ENCODE measurements at regions not wholly inside any gene's neighbourhood (a gene's known extent, or its start where the extent isn't known, plus 50 kb on each side); places are given as distances from the start of the nearest gene placed in this dataset.
A peak's percentile ranks its signal among the peaks of the same experiment; 100 is the strongest.

DNA sequence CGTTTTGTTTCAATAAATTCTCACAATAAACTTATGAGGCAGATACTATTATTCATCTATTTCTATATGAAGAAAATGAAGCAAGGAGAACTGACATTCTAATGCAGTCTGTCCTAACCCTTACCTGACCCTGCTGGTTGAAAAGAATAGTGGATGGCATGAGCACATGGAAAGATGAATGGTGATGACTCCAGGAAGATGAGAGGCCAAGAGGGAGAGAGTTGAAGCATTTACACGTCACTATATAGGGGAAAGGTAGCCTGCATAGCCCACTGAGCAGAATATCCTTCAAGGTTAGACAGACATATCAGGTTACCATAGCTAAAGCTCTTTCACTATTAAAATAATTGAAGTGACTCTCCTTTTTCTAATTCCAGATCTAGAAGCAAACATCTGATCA, 163.9 kb upstream of the CDK1 start:
- H3K9me3 ChIP-seq (replicated peaks in 1 of 11) = no peaks in the 10 kb centered on the region
- 0 out of 20 replicates have a peak, but pooled peaks cover 0 to 5% (median 0%) of the 10 kb centered on the region in 10 experiments for H3K4me1 ChIP-seq
- no peak overlapping the region for H3K4me2 ChIP-seq
- TF ChIP-seq Cebpa-rat (IDR thresholded peaks at IDR 0.05) = no peak
- no peaks in the 10 kb centered on the region for H3K36me3 ChIP-seq
- H4K20me1 ChIP-seq = no peaks in the 10 kb centered on the region
- no peak overlapping the region for H3K27ac ChIP-seq
- no peak overlapping the region for H3K4me3 ChIP-seq
- no peaks in the 10 kb centered on the region for H3K27me3 ChIP-seq
- H3K9ac ChIP-seq = no peak overlapping the region

DNA sequence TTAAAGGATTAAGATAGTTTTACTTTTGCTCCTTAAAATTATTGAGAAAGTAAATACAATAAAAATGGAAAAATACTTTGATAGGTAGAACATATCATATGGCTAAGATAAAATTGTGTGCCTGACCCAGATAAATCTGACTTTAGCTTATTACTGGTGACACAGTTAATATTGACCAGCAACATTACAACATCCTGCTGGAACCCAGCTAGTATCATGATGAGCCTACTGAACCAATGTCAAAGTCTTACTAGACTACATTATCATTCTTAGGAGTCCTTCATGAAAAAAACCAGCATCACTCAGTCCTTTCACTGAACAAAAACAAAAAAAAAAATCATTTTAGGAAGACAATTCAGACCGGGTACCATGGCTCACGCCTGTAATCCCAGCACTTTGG, 164.8 kb upstream of the CDK1 start:
- H3K9ac ChIP-seq = no peak overlapping the region
- H3K4me2 ChIP-seq = no peak overlapping the region
- no peaks in the 10 kb centered on the region for H3K27me3 ChIP-seq
- TF ChIP-seq Cebpa-rat (IDR thresholded peaks at IDR 0.05) = no peak
- no peaks in the 10 kb centered on the region for H3K36me3 ChIP-seq
- no peak overlapping the region for H3K27ac ChIP-seq
- no peaks in the 10 kb centered on the region for H3K9me3 ChIP-seq (replicated peaks in 1 of 11)
- 0 out of 20 replicates have a peak, but pooled peaks cover 0 to 5% (median 0%) of the 10 kb centered on the region in 10 experiments for H3K4me1 ChIP-seq
- H4K20me1 ChIP-seq = no peaks in the 10 kb centered on the region
- H3K4me3 ChIP-seq = no peak overlapping the region

GRCh38 chr10:60611291-60611747, 167.0 kb upstream of the CDK1 start:
- H3K4me1 ChIP-seq = 0 out of 20 replicates have a peak, but pooled peaks cover 0 to 5% (median 0%) of the 10 kb centered on the region in 10 experiments
- H3K27me3 ChIP-seq = no peaks in the 10 kb centered on the region
- H3K4me2 ChIP-seq = no peak overlapping the region
- no peak overlapping the region for H3K27ac ChIP-seq
- no peaks in the 10 kb centered on the region for H3K9me3 ChIP-seq (replicated peaks in 1 of 11)
- H4K20me1 ChIP-seq = no peaks in the 10 kb centered on the region
- H3K4me3 ChIP-seq = no peak overlapping the region
- no peak for TF ChIP-seq Cebpa-rat (IDR thresholded peaks at IDR 0.05)
- H3K9ac ChIP-seq = no peak overlapping the region
- H3K36me3 ChIP-seq = no peaks in the 10 kb centered on the region

- Histone ChIP-seq H3K4me3 (no peak overlapping the region), H3K9me3 (replicated peaks in 1 of 11) (no peaks in the 10 kb centered on the region), H3K27me3 (no peaks in the 10 kb centered on the region), H3K27ac (peak overlapping the region in 2 of 11 experiments; percentile 7 to 28; a peak in 1 of 22 replicates), H4K20me1 (no peaks in the 10 kb centered on the region), H3K9ac (no peak overlapping the region), H3K4me2 (no peak overlapping the region), H3K4me1 (no peaks in the 10 kb centered on the region), H3K36me3 (no peaks in the 10 kb centered on the region)
- TF ChIP-seq Cebpa-rat (IDR thresholded peaks at IDR 0.05) = no peak
Observed at GRCh38 chr10:60607372-60607771, 170.9 kb upstream of the CDK1 start.

DNA sequence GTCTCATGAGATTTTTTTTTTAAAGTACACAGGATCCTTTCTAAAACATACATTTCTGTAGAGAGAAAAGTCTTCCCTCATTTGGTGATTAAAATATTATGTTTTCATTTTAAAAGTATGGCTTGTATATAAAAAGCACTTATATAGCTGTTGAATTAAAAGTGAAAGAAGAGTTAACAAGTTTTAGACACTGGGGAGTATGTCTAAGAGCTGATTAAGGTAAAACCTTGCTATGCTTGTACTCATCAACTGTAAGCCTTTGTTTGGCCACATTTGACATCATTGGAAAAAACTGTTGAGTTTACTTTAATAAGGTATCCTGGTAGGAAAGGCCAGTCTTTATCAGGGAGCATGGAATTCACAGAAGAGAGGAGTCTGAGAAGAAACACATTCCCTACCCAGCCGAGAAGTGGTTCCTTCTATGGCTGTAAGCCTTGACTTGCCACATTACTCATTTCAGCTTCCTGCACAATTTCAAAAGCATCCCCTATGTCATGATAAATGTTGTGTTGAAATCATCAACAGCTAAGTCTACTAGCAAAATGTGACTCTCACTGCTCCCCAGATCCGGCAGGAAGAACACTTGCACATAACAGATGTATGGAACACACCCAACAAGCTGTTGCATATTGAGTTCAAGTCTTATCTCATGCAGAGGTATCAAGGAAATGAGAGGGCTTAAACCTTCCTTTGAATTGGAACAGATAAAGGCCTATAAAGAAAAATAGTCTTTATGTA, 171.8 kb upstream of the CDK1 start:
- Histone ChIP-seq H3K9ac (no peak overlapping the region), H3K4me2 (peak overlapping the region in 1 of 11 experiments; percentile 6; a peak in 1 of 22 replicates), H3K27ac (peak overlapping the region in 2 of 11 experiments; percentile 7 to 39; a peak in 1 of 22 replicates), H4K20me1 (no peaks in the 10 kb centered on the region), H3K27me3 (no peaks in the 10 kb centered on the region), H3K9me3 (replicated peaks in 1 of 11) (no peaks in the 10 kb centered on the region), H3K4me3 (no peak overlapping the region), H3K36me3 (no peaks in the 10 kb centered on the region), H3K4me1 (no peaks in the 10 kb centered on the region)
- no peak for TF ChIP-seq Cebpa-rat (IDR thresholded peaks at IDR 0.05)

GRCh38 chr10:60605476-60605875, 172.8 kb upstream of the CDK1 start:
- TF ChIP-seq Cebpa-rat (IDR thresholded peaks at IDR 0.05) = no peak
- no peak overlapping the region for H3K4me2 ChIP-seq
- no peak overlapping the region for H3K27ac ChIP-seq
- no peaks in the 10 kb centered on the region for H3K27me3 ChIP-seq
- H3K9me3 ChIP-seq (replicated peaks in 1 of 11) = no peaks in the 10 kb centered on the region
- H3K4me1 ChIP-seq = no peaks in the 10 kb centered on the region
- H3K9ac ChIP-seq = no peak overlapping the region
- no peaks in the 10 kb centered on the region for H3K36me3 ChIP-seq
- H3K4me3 ChIP-seq = no peak overlapping the region
- H4K20me1 ChIP-seq = no peaks in the 10 kb centered on the region

DNA sequence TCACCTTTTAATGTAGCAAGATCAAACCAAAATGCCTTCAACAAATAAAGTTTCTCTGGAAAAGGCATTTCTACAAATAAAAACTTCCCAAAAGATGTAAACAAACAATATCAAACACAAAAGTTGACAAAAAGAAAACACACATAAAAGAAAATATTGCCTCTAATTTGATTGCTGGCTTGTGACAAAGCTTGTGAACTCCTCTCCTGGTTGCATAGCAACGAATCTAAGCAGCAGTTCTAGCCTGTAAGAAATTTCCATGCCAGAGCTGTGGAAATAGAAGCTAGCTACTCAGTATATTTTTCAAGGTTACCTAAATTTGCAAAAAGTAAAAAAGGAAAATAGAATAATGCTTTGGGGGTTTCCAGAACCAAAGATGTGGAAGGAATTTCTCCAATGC, 173.9 kb upstream of the CDK1 start:
- Histone ChIP-seq H4K20me1 (no peaks in the 10 kb centered on the region), H3K27me3 (no peaks in the 10 kb centered on the region), H3K4me3 (no peak overlapping the region), H3K27ac (no peak overlapping the region), H3K9me3 (replicated peaks in 1 of 11) (no peaks in the 10 kb centered on the region), H3K4me1 (no peaks in the 10 kb centered on the region), H3K36me3 (no peaks in the 10 kb centered on the region), H3K9ac (no peak overlapping the region), H3K4me2 (no peak overlapping the region)
- no peak for TF ChIP-seq Cebpa-rat (IDR thresholded peaks at IDR 0.05)

- no peaks in the 10 kb centered on the region for H4K20me1 ChIP-seq
- H3K9ac ChIP-seq = no peak overlapping the region
- no peak for TF ChIP-seq Cebpa-rat (IDR thresholded peaks at IDR 0.05)
- no peaks in the 10 kb centered on the region for H3K36me3 ChIP-seq
- H3K27me3 ChIP-seq = no peaks in the 10 kb centered on the region
- H3K9me3 ChIP-seq (replicated peaks in 1 of 11) = no peaks in the 10 kb centered on the region
- no peaks in the 10 kb centered on the region for H3K4me1 ChIP-seq
- H3K4me2 ChIP-seq = no peak overlapping the region
- H3K4me3 ChIP-seq = no peak overlapping the region
- no peak overlapping the region for H3K27ac ChIP-seq
Observed at GRCh38 chr10:60597513-60597912, 180.8 kb upstream of the CDK1 start.

- H3K27ac ChIP-seq = no peak overlapping the region
- H4K20me1 ChIP-seq = no peaks in the 10 kb centered on the region
- no peak for TF ChIP-seq Cebpa-rat (IDR thresholded peaks at IDR 0.05)
- no peaks in the 10 kb centered on the region for H3K9me3 ChIP-seq (replicated peaks in 1 of 11)
- H3K4me1 ChIP-seq = no peaks in the 10 kb centered on the region
- H3K36me3 ChIP-seq = no peaks in the 10 kb centered on the region
- H3K9ac ChIP-seq = no peak overlapping the region
- no peaks in the 10 kb centered on the region for H3K27me3 ChIP-seq
- no peak overlapping the region for H3K4me3 ChIP-seq
- no peak overlapping the region for H3K4me2 ChIP-seq
Observed at GRCh38 chr10:60595852-60596251, 182.4 kb upstream of the CDK1 start.

DNA sequence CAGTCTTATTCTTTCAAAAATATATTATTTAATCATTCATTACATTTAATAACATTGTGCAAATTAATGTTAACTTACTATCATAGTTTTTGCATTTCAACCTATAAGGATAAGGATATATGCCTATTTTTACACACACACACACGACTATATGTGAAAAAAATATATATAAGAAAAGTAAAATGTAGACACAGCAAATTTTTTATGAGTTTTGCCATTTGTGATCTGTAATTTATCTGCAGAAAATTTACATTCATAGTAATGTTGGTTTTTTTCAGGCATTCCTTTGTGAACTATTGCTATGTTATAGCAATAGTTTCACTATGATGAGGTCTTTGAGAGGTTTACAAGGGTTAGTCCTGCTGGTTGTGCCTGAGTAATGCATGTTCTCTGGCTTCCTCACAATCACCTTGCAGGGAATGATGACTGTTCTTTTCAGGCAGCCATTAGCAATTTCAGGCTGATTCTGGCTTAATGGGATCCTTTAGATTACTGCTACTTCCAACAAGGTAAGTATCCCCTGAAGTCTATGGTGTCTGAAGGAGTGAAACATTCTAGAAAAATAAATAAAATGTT, 183.7 kb upstream of the CDK1 start:
- Histone ChIP-seq H3K27ac (no peak overlapping the region), H3K9ac (no peak overlapping the region), H4K20me1 (no peaks in the 10 kb centered on the region), H3K36me3 (no peaks in the 10 kb centered on the region), H3K4me1 (no peaks in the 10 kb centered on the region), H3K9me3 (replicated peaks in 1 of 11) (no peaks in the 10 kb centered on the region), H3K27me3 (no peaks in the 10 kb centered on the region), H3K4me2 (no peak overlapping the region), H3K4me3 (no peak overlapping the region)
- TF ChIP-seq Cebpa-rat (IDR thresholded peaks at IDR 0.05) = no peak
